Fibroblast of skin of right quadriceps (primary cell): ENCODE measurements at regions not wholly inside any gene's neighbourhood (a gene's known extent, or its start where the extent isn't known, plus 50 kb on each side); places are given as distances from the start of the nearest gene placed in this dataset.
A peak's percentile ranks its signal among the peaks of the same experiment; 100 is the strongest.

Experiments used
- DNase-seq: peaks from one replicate; pipeline ENCODE4 v3.0.0-alpha.2; 2013

- no peak for DNase-seq
Observed at GRCh38 chr15:77557564-77557963, 75.1 kb downstream of the LINGO1 start.

DNA sequence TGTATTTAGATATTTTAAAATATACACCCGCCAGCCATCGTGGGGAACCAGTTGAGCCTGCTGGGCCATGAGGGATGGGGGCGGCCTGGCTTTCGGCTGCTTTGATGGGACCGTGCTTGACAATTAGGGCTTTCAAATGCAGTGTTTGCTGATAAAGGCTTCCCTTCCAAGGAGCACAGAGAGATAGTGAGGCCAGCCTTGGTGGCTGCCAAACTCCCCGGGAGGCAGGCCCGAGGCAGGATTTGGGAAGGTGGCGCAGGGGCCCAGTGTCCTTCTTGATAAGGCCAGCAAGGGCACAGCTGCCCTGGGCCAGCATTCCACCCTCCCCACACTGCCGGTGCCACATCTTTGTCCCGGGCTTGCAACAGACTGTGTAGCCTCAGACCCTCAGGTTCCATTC, 75.6 kb downstream of the LINGO1 start:
- no peak for DNase-seq

GRCh38 chr15:77556622-77557021, 76.1 kb downstream of the LINGO1 start:
- no peak for DNase-seq

- DNase-seq: no peak
Observed at GRCh38 chr15:77555232-77555631, 77.5 kb downstream of the LINGO1 start.

DNA sequence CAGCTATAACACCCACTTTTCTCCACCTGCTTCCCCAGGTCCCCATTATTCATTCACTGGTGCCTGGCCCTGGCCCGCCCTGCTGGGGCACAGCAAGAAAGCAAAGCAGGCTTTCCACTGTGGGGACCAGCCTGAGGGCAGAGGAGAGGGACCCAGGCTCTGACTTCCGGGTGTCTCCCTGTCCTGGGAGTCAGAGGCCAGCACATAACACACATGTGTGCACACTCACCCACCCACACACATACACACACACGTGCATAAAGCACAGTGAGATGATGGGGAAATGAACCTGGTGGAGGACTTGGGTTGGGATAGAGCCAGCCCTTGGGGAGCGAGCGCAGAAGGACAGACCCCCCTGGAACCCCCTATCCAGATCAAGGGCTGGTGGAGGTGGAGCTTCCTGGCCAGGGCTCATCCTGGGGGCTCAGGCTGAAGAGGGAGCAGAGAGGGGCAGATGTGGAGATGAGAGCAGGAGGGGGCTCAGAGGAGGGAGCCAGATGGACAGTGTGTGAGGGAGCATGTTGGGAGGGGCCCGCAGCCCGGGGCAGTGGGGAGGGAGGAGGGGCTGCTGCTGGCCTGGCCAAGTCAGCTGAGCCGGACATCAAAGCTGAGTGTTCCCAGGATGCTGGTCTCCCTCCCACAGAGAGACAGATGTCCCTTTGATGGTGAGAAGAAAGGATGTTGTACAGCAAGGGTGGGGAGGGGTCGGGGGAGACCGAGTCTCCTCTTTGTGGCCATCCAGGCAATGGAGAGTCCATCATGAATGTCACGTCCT, 78.2 kb downstream of the LINGO1 start:
- no peak for DNase-seq

DNA sequence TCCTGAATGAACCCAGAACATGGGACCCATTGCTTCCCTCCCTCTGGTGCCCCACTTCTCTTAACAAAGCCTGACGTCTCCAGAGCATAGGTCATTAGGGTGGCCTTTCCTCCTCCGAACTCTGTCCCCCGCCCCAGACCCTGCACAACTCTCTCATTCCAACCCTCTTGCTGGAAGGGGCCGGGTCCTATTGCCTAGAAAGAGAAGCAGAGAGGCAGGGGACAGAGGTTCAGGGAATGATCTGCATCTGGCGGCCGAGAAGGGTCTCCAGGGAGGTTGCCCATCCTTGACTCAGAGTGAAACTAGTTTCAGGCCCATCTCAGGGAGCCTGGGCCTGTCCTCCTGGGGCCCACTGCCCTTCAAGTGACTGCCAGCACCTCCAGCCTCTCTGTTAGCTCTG, 79.0 kb downstream of the LINGO1 start:
- DNase-seq: no peak

DNA sequence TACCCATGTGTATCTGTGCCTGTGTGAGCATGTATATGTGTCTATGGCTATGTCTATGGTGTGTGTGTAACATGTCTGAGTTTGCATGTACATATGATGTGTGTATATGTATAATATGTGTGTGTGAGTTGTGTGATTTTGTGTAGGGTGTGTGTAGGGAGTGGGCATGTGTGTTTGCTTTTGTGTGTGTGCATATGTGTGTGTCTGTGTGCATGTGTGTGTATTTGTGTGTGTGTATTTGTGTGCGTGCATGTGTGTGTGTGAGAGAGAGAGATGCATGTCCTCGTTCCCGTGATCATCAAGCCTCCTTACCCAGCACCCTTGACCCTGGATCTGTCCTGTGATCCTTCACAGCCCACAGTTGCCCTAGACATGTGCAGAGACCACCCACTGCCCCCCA, 79.5 kb downstream of the LINGO1 start:
- no peak for DNase-seq

GRCh38 chr15:77552066-77552465, 80.6 kb downstream of the LINGO1 start:
- DNase-seq: no peak

DNA sequence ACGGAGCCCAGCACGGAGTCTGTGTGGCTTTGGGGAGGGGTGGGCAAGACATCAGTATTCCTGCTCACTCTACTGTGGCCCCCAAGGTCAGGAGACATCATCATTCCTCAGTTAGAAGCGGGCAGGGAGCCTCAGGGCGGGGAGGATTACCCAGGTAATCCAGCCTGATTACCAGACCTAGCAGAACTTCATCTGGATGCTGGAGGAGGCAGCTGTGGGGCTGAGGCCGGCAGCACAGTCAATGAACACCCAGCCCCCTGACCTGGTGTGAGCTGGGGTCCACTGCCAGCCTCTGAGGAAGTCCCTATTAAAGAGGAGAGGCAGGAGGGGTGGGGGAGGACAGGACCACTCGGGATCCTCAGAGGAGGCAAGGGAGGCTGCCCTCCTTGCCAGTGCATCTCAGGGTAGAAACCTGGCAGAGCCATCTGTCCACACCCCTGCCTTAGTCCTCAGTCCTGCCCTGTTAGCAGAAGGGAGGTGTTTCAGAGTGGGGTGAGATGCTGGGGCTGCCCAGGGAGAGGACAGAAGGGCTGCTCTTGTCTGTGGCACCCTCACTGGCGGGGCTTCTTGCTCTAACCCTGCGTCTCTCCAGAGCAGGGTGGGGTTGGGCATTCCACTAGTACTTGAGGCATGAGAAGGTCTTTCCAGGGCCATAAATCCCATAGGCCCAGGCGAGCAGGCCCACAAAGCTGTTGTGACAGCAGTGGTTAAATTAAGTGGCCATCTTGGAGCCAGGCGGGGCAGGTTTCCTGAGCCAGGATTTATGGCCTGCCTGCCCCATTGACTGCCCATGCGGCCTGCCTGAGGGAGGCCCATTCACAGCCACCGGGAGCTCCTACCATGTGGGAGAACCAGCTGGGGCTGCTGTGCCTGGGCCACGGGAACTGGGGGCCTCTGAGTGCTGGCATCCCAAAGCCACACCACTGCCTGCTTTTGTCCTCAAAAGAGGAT, 82.1 kb downstream of the LINGO1 start:
- DNase-seq: peak; percentile 43

- no peak for DNase-seq
Observed at GRCh38 chr15:77549576-77550288, 83.0 kb downstream of the LINGO1 start.

GRCh38 chr15:77548589-77549557, 83.8 kb downstream of the LINGO1 start:
- DNase-seq: no peak

- DNase-seq: no peak
Observed at GRCh38 chr15:77547801-77548588, 84.7 kb downstream of the LINGO1 start.

DNA sequence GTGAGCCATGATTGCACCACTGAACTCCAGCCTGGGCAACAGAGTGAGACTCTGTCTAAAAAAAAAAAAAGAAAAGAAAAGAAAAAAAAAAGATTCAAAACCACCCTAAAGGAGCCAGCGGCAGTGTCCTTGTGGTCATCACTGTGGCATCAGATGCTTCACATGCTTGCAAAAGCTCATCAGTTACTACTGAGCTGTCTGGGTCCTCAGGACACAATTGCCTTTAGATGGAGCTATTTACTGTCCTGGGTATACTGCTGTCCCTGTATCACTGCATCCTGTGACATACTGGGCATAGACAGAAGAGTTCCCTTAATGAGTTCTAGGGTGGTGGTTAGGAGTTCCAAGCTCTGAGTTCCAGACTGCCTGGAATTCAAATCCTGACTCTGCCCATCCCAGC, 85.8 kb downstream of the LINGO1 start:
- no peak for DNase-seq

DNA sequence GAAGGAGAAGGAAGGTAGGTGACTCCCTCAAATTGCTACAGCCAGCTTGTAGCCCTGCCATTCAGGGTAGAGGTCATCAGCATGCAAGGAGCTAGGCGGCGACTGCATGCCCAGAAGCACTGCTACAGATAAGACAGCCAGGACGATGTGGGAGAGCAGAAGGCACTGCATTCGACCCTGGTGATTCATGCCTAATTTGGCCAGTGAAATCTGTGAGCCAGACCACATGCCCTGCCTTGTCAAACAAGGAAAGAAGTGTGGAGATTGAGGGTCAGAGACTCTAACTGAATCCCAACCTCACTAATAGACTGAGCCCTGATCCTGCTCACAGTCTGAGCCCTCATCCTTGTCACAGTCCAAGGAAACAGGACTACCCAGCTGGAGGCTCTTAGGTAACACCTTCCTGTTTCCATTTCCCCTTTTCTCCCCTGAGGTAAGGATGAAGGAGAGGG, 86.6 kb downstream of the LINGO1 start:
- peak; percentile 79 for DNase-seq

DNA sequence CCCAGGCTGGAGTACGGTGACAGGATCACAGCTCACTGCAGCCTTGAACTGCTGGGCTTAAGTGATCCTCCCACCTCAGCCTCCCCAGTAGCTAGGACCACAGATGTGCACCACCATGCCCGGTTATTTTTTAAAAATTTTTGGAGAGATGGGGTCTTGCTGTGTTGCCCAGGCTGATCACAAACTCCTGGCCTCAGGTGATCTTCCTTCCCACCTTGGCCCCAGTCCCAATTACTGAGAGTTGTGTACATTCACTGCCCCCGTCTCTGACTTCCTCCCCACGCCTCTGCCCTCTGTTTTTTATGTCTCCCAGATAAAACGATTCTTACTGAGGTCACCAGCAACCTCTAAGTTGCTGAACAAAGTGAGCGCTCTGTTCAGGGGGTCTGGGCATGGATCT, 87.7 kb downstream of the LINGO1 start:
- DNase-seq: no peak

DNA sequence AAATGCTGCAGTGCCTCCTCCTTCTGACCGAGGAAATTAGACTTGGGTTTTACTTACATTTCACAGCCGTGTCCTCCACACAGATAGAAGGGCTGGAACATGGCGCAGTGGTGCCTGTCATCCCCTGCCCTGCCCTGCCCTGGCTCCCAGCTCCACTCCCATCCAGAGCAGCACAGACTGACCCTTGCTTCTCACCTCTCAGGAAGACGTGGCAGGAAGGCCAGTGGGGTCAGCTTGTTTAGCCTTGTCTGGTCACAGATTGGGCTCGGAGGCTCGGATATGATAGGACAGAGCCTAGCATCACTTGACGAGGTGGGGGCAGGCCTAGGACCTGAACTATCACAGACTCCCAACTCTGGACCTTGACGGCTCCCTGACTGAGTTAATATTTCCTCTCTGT, 88.5 kb downstream of the LINGO1 start:
- no peak for DNase-seq

GRCh38 chr15:77543159-77543882, 89.4 kb downstream of the LINGO1 start:
- DNase-seq: peak; percentile 83

DNA sequence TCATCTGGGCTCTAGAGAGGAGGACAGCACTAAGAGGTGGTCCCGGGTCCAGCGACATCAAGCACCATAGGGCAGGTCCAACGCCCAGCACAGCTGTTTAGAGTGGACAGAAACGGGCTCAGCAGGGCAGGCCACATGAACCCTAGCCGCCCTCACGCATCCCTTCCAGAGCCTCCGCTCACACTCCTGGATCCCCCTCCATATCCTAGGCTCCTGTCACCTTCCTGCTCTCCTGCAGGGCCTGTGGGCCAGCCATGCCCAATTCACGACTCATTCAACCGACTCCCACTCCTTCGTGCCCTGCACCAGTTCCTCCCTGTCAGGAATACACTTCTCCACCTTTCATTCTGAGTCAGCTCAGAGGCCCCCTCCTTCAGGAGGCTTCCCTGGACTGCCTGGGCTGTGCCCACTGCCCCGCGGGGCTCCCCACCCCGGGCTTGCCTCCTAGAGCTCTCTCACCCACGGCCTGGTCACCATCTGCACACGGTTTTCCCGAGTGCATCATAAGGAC, 90.2 kb downstream of the LINGO1 start:
- peak; percentile 64 for DNase-seq

- DNase-seq: peak; percentile 35
Observed at GRCh38 chr15:77541421-77542181, 91.1 kb downstream of the LINGO1 start.
